OCI-LY7 (cell line): ENCODE measurements at regions not wholly inside any gene's neighbourhood (a gene's known extent, or its start where the extent isn't known, plus 50 kb on each side); places are given as distances from the start of the nearest gene placed in this dataset.

Experiments used
- BruUV-seq: library from RNA; stranded (reverse); fragments of 400-500 nt; replicated peaks from 2 replicates; lab custom pipeline; 2021; lab: Mats Ljungman, UMichigan
- CTCF ChIA-PET: fragments of 300-600 bp; sonication (Branson Sonifier 250); formaldehyde crosslinking; loops from one replicate; lab custom pipeline; 2022; ENCODE audit warnings: antibody characterized with exemption; ENCODE audit not compliant: unreplicated experiment; lab: Charles Lee
- POLR2A ChIA-PET: fragments of 300-600 bp; sonication (Branson Sonifier 250); formaldehyde crosslinking; loops from one replicate; lab custom pipeline; 2022; ENCODE audit warnings: antibody characterized with exemption; lab: Charles Lee
- DNase-seq: peaks from one replicate; pipeline ENCODE4 v3.0.0-alpha.2; 2015; ENCODE audit warnings: low spot score
- H2AFZ ChIP-seq: fragments of 200-600 bp; sonication (generic), shearing (Covaris generic); 2 replicates; pipeline ENCODE4 v1.6.1; 2014; ENCODE audit warnings: mild to moderate bottlenecking, antibody characterized with exemption, low read length, moderate library complexity
- H3K27ac ChIP-seq: fragments of 200-600 bp; sonication (generic); 2 replicates; pipeline ENCODE4 v1.5.1; 2014; ENCODE audit warnings: mixed run types, low read depth, mild to moderate bottlenecking, moderate library complexity, low read length, inconsistent platforms; ENCODE audit not compliant: poor library complexity, severe bottlenecking
- H3K36me3 ChIP-seq: fragments of 200-600 bp; sonication (generic); 2 replicates; pipeline ENCODE4 v1.6.1; 2014; ENCODE audit warnings: mild to moderate bottlenecking, antibody characterized with exemption, low read length, moderate library complexity, mixed read lengths; ENCODE audit not compliant: insufficient read depth
- H3K4me1 ChIP-seq: fragments of 200-600 bp; sonication (generic); 2 replicates; pipeline ENCODE4 v1.5.1; 2014; ENCODE audit warnings: mild to moderate bottlenecking, low read length; ENCODE audit not compliant: insufficient read depth, poor library complexity, severe bottlenecking
- H3K4me2 ChIP-seq: fragments of 200-600 bp; sonication (generic); 2 replicates; pipeline ENCODE4 v1.6.1; 2014; ENCODE audit warnings: mild to moderate bottlenecking, low read length
- H3K4me3 ChIP-seq: fragments of 200-600 bp; sonication (generic); 2 replicates; pipeline ENCODE4 v1.5.1; 2014; ENCODE audit warnings: mild to moderate bottlenecking, low read depth, low read length; ENCODE audit not compliant: poor library complexity, severe bottlenecking
- H3K79me2 ChIP-seq: fragments of 200-600 bp; sonication (generic); 2 replicates; pipeline ENCODE4 v1.6.1; 2016; ENCODE audit warnings: low read depth, mild to moderate bottlenecking, low read length, moderate library complexity, mixed read lengths; ENCODE audit not compliant: insufficient read depth
- H3K9me2 ChIP-seq: fragments of 200-600 bp; sonication (generic); 2 replicates; pipeline ENCODE4 v1.6.1; 2016; ENCODE audit warnings: mild to moderate bottlenecking, low read length, mixed read lengths; ENCODE audit not compliant: insufficient read depth
- H3K9me3 ChIP-seq: fragments of 200-600 bp; sonication (generic); 2 replicates; pipeline ENCODE4 v1.6.1; 2014; ENCODE audit warnings: mild to moderate bottlenecking, mixed run types, low read length, mixed read lengths
- H4K20me1 ChIP-seq: fragments of 200-600 bp; sonication (generic); 2 replicates; pipeline ENCODE4 v1.6.1; 2014; ENCODE audit warnings: mild to moderate bottlenecking, antibody characterized with exemption, low read length, moderate library complexity, mixed read lengths; ENCODE audit not compliant: insufficient read depth
- CTCF ChIP-seq: fragments of 200-600 bp; sonication (generic); conservative IDR thresholded peaks from 2 replicates; pipeline ENCODE4 v1.5.1; 2014; ENCODE audit warnings: mild to moderate bottlenecking, antibody characterized with exemption, low read length, moderate library complexity, mixed read lengths
- EZH2phosphoT487 ChIP-seq: fragments of 200-600 bp; sonication (generic); IDR thresholded peaks from 2 replicates; pipeline ENCODE4 v1.6.1; 2018; ENCODE audit warnings: low read depth, borderline replicate concordance, mild to moderate bottlenecking, mixed run types, antibody characterized with exemption, low read length, moderate library complexity, mixed read lengths
- intact Hi-C: fragments of 100-400 bp; cut with micrococcal nuclease; formaldehyde crosslinking; loops from one replicate; pipeline ENCODE4 v1.10.0; 2022; ENCODE audit not compliant: unreplicated experiment

- ChIA-PET POLR2A (no interaction called here), CTCF (no interaction called here)
- no TSS peak for BruUV-seq
Observed at GRCh38 chr3:72109327-72110259, 324.6 kb upstream of the PROK2 start.

GRCh38 chr3:72105306-72105705 lies 320.4 kb upstream of the PROK2 start:
- Histone ChIP-seq H3K9me3 (no peaks in the 10 kb centered on the region), H2AFZ (no peak overlapping the region), H3K4me1 (peaks cover 35% of the 10 kb centered on the region), H3K4me2 (no peak overlapping the region), H3K79me2 (no peaks in the 10 kb centered on the region), H3K36me3 (no peaks in the 10 kb centered on the region), H3K9me2 (no peaks in the 10 kb centered on the region), H4K20me1 (no peaks in the 10 kb centered on the region), H3K27ac (no peak overlapping the region), H3K4me3 (no peak overlapping the region)
- BruUV-seq: no TSS peak
- DNase-seq: no peak
- ChIA-PET POLR2A (interaction anchor here (1.9 to 2.1 kb wide), 2 partner anchors 10 to 12 kb away, joined by 8 to 10 read pairs; no protein-coding TSS in a partner anchor), CTCF (interaction anchor here (0.6 to 1.4 kb wide), 3 partner anchors 14 to 147 kb away, joined by 3 to 4 read pairs (median 3); no protein-coding TSS in a partner anchor)
- intact Hi-C loops: loop anchor here (10.0 kb wide), 2 partner anchors 159 to 561 kb away; no protein-coding TSS in a partner anchor
- TF ChIP-seq EZH2phosphoT487: no peak
- no peak for TF ChIP-seq CTCF

More at GRCh38 chr3:72109327-72110259, 324.6 kb upstream of the PROK2 start:
- no peak for TF ChIP-seq EZH2phosphoT487
- no peak for TF ChIP-seq CTCF
- peaks cover 4% of the 10 kb centered on the region for H3K4me1 ChIP-seq
- H3K79me2 ChIP-seq: no peaks in the 10 kb centered on the region
- H3K9me3 ChIP-seq: no peaks in the 10 kb centered on the region
- H2AFZ ChIP-seq: no peak overlapping the region
- no peak overlapping the region for H3K27ac ChIP-seq
- H3K36me3 ChIP-seq: no peaks in the 10 kb centered on the region
- no peak overlapping the region for H3K4me3 ChIP-seq
- intact Hi-C loops: loop anchor here (10.0 kb wide), 2 partner anchors 155 to 565 kb away; no protein-coding TSS in a partner anchor
- no peak overlapping the region for H3K4me2 ChIP-seq
- H4K20me1 ChIP-seq: no peaks in the 10 kb centered on the region
- DNase-seq: no peak
- no peaks in the 10 kb centered on the region for H3K9me2 ChIP-seq
